Endothelial cell (in vitro differentiated cells): ENCODE measurements at regions not wholly inside any gene's neighbourhood (a gene's known extent, or its start where the extent isn't known, plus 50 kb on each side); places are given as distances from the start of the nearest gene placed in this dataset.

Source experiments
- DNase-seq: peaks from one replicate; pipeline ENCODE4 v3.0.0; 2021; ENCODE audit warnings: low spot score
- H3K27ac Mint-ChIP-seq: one replicate; pipeline ENCODE4 v1.8.0; 2021; ENCODE audit warnings: mixed read lengths, inconsistent platforms; ENCODE audit not compliant: unreplicated experiment
- H3K27me3 Mint-ChIP-seq: one replicate; pipeline ENCODE4 v1.8.0; 2021; ENCODE audit warnings: mild to moderate bottlenecking, moderate library complexity, mixed read lengths, inconsistent platforms; ENCODE audit not compliant: unreplicated experiment
- H3K36me3 Mint-ChIP-seq: one replicate; pipeline ENCODE4 v1.8.0; 2021; ENCODE audit warnings: mild to moderate bottlenecking, low read depth, mixed read lengths, inconsistent platforms; ENCODE audit not compliant: unreplicated experiment
- H3K4me1 Mint-ChIP-seq: one replicate; pipeline ENCODE4 v1.8.0; 2021; ENCODE audit warnings: mild to moderate bottlenecking, mixed read lengths, inconsistent platforms; ENCODE audit not compliant: unreplicated experiment
- H3K4me3 Mint-ChIP-seq: one replicate; pipeline ENCODE4 v1.8.0; 2021; ENCODE audit warnings: mild to moderate bottlenecking, mixed read lengths, inconsistent platforms; ENCODE audit not compliant: unreplicated experiment
- H3K9me3 Mint-ChIP-seq: one replicate; pipeline ENCODE4 v1.8.0; 2021; ENCODE audit warnings: mixed read lengths, inconsistent platforms; ENCODE audit not compliant: unreplicated experiment
- CTCF ChIP-seq: fragments of 200-600 bp; sonication (generic); IDR thresholded peaks from one replicate; pipeline ENCODE4 v1.5.0; 2021; ENCODE audit warnings: antibody characterized with exemption; ENCODE audit not compliant: unreplicated experiment

DNA sequence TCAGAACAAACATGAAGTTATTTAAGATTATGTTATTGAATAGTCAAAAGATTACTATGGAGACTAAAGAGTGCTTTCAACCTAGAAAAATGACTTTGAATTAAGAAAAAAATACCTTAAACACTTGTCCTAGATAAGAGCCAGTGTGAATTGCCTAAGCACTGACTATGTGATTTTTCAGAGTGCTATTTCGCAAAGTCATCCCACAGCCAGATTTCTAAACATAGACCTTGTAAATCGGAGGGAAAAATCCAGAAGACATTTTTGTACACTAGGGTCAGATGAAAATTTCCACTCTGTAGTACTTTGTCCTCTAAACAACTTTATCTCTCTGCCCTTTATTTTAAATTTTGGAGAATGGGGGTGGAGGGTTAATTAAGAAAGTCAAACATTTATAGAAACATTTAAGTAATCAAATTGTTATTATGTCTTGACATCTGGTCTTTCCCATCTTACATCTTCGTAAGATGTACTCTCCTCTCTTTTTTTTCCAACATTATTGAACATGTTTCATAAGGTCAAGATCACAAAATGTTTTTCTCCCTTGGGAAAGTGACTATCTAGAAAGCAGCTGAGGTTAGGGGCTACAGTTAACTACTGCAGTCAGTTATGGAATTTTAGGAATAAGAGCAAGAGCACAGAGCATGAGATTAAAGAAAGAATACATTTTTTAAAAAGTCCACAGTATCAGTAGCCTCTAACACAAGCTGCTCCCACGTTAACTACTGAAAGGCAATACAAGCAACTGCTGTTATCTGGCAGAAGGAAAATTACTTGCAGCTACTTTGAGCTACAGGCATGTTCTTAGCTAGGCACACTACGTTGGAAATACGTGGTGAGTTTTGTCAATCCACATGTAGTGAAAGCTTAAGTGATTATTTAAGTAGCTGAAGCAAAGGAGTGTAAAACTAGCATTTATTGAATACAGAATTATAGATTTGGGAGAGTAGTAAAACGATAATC, 648.5 kb downstream of the HTR1B start:
- DNase-seq, result no peak
- TF ChIP-seq CTCF, result no peak
- H3K27ac Mint-ChIP-seq, result no peak overlapping the region
- H3K27me3 Mint-ChIP-seq, result no peaks in the 10 kb centered on the region
- H3K4me1 Mint-ChIP-seq, result peaks cover 6% of the 10 kb centered on the region
- no peaks in the 10 kb centered on the region for H3K36me3 Mint-ChIP-seq
- no peak overlapping the region for H3K4me3 Mint-ChIP-seq
- no peaks in the 10 kb centered on the region for H3K9me3 Mint-ChIP-seq

DNA sequence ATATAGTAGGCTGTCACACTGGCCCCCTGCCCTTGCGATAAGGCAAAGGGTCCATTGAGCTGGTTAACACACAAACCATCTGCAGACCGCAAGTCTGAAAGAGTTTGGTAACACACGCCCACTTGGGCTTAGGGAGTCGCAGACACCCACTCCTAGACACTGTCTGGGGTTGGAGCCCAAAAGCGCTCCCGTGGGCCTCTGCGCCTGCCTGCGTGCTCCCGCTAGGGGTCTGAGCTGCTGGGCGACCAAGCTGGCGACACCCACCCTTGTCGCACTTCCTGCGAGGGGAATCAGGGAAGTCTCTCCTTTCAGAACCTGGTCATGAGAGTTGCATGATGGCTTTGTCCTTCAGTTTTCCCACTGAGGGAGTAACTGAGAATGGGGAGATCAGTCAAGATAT, 653.0 kb downstream of the HTR1B start:
- Mint-ChIP-seq H3K9me3 (no peaks in the 10 kb centered on the region), H3K4me1 (peaks cover 6% of the 10 kb centered on the region), H3K27me3 (peaks cover 2% of the 10 kb centered on the region), H3K36me3 (no peaks in the 10 kb centered on the region), H3K27ac (no peak overlapping the region), H3K4me3 (no peak overlapping the region)
- no peak for DNase-seq
- TF ChIP-seq CTCF, result no peak

- no peak for DNase-seq
- H3K36me3 Mint-ChIP-seq, result no peaks in the 10 kb centered on the region
Measured at GRCh38 chr6:76803038-76803580, 660.2 kb downstream of the HTR1B start.

DNA sequence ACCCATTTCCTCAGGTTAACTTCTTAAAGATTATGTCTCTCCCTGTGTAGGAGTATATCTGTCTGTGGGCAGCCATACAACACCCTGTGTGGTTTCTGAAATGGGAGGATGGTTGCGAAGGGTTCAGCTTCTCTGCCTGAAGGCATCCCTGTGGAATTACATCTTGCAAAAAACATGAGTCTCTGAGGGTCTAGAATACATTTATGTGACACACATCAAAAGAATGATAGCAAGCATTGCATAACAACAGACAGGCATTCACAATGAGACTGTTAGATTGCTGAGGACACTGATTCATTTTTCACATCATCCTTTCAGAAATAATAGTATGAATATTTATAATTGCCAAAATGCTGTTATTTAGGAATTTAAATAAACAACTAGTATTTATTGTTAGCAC, 670.9 kb downstream of the HTR1B start:
- no peak for TF ChIP-seq CTCF
- H3K4me3 Mint-ChIP-seq, result no peak overlapping the region
- H3K36me3 Mint-ChIP-seq, result no peaks in the 10 kb centered on the region
- no peak overlapping the region for H3K27ac Mint-ChIP-seq
- peaks cover 2% of the 10 kb centered on the region for H3K27me3 Mint-ChIP-seq
- no peaks in the 10 kb centered on the region for H3K9me3 Mint-ChIP-seq
- H3K4me1 Mint-ChIP-seq, result no peaks in the 10 kb centered on the region
- no peak for DNase-seq

More at GRCh38 chr6:76803038-76803580, 660.2 kb downstream of the HTR1B start:
- Mint-ChIP-seq H3K4me3 (no peak overlapping the region), H3K4me1 (peaks cover 4% of the 10 kb centered on the region), H3K9me3 (no peaks in the 10 kb centered on the region), H3K27ac (no peak overlapping the region), H3K27me3 (no peaks in the 10 kb centered on the region)
- TF ChIP-seq CTCF, result no peak

GRCh38 chr6:76790881-76791280, 672.4 kb downstream of the HTR1B start:
- H3K27me3 Mint-ChIP-seq, result peaks cover 2% of the 10 kb centered on the region
- no peak overlapping the region for H3K4me3 Mint-ChIP-seq
- DNase-seq, result no peak
- H3K4me1 Mint-ChIP-seq, result no peaks in the 10 kb centered on the region
- no peaks in the 10 kb centered on the region for H3K36me3 Mint-ChIP-seq
- no peak overlapping the region for H3K27ac Mint-ChIP-seq
- no peak for TF ChIP-seq CTCF
- H3K9me3 Mint-ChIP-seq, result no peaks in the 10 kb centered on the region
